Keratinocyte (primary cell): ENCODE measurements at regions not wholly inside any gene's neighbourhood (a gene's known extent, or its start where the extent isn't known, plus 50 kb on each side); places are given as distances from the start of the nearest gene placed in this dataset.

Experiments
- DNase-seq: peaks from one replicate; pipeline ENCODE4 v3.0.0-alpha.2; 2011; ENCODE audit warnings: low read depth, missing footprints, low spot score
- FAIRE-seq: peaks from 2 replicates; lab custom pipeline; 2011; peaks lifted over from hg19 to GRCh38; lab: Jason Lieb, UNC
- H2AFZ ChIP-seq: 2 replicates; pipeline ENCODE4 v1.6.0; 2012; ENCODE audit warnings: low read length, control low read depth, inconsistent platforms; ENCODE audit not compliant: control insufficient read depth
- H3K27ac ChIP-seq: 2 replicates; pipeline ENCODE4 v1.5.1; 2011; ENCODE audit warnings: low read length; ENCODE audit not compliant: control insufficient read depth, insufficient read depth
- H3K27me3 ChIP-seq: 3 replicates; pipeline ENCODE4 v1.6.0; 2011; ENCODE audit warnings: low read length; ENCODE audit not compliant: control insufficient read depth, insufficient read depth; ENCODE audit errors: extremely low read depth
- H3K36me3 ChIP-seq, 2 experiments: 2 replicates in 1 of 2; 3 replicates in 1 of 2; pipeline ENCODE4 v1.5.1; 2011; ENCODE audit warnings: low read length in 2 of 2, mild to moderate bottlenecking in 1 of 2; ENCODE audit not compliant: control insufficient read depth in 2 of 2, insufficient read depth in 2 of 2; ENCODE audit errors: extremely low read depth in 1 of 2
- H3K4me1 ChIP-seq: 3 replicates; pipeline ENCODE4 v1.5.1; 2011; ENCODE audit warnings: low read length; ENCODE audit not compliant: control insufficient read depth, insufficient read depth; ENCODE audit errors: extremely low read depth
- H3K4me2 ChIP-seq: 3 replicates; pipeline ENCODE4 v1.6.0; 2011; ENCODE audit warnings: low read depth, low read length; ENCODE audit not compliant: control insufficient read depth, insufficient read depth; ENCODE audit errors: extremely low read depth
- H3K4me3 ChIP-seq, 3 experiments: fragments of 200-600 bp in 1 of 3; sonication (generic) in 1 of 3; 2 replicates in 2 of 3; 3 replicates in 1 of 3; pipeline ENCODE4 v1.5.1; 2011 to 2016; ENCODE audit warnings: low read length in 3 of 3, mild to moderate bottlenecking in 3 of 3, control low read depth in 2 of 3, inconsistent platforms in 1 of 3, low read depth in 1 of 3, mixed read lengths in 1 of 3, mixed run types in 1 of 3, moderate library complexity in 1 of 3; ENCODE audit not compliant: control insufficient read depth in 2 of 3, insufficient read depth in 2 of 3; ENCODE audit errors: extremely low read depth in 1 of 3
- H3K79me2 ChIP-seq: 2 replicates; pipeline ENCODE4 v1.6.0; 2012; ENCODE audit warnings: low read length; ENCODE audit not compliant: control insufficient read depth, insufficient read depth
- H3K9ac ChIP-seq: 3 replicates; pipeline ENCODE4 v1.6.0; 2011; ENCODE audit warnings: low read length; ENCODE audit not compliant: control insufficient read depth, insufficient read depth; ENCODE audit errors: extremely low read depth
- H3K9me1 ChIP-seq: 3 replicates; pipeline ENCODE4 v1.6.0; 2011; ENCODE audit warnings: low read length; ENCODE audit not compliant: control insufficient read depth, insufficient read depth; ENCODE audit errors: extremely low read depth
- H3K9me3 ChIP-seq: 2 replicates; pipeline ENCODE4 v1.5.1; 2012; ENCODE audit warnings: low read depth, low read length; ENCODE audit not compliant: control insufficient read depth
- H4K20me1 ChIP-seq: 3 replicates; pipeline ENCODE4 v1.6.0; 2011; ENCODE audit warnings: low read length; ENCODE audit not compliant: control insufficient read depth, insufficient read depth; ENCODE audit errors: extremely low read depth
- CTCF ChIP-seq, 3 experiments: IDR thresholded peaks in 1 of 3; conservative IDR thresholded peaks in 1 of 3; optimal IDR thresholded peaks in 1 of 3; 2 replicates in 2 of 3; 3 replicates in 1 of 3; pipeline versions ENCODE3 to v1.5.1; 2011; ENCODE audit warnings: low read length in 3 of 3, mild to moderate bottlenecking in 3 of 3, moderate library complexity in 2 of 3, control low read depth in 1 of 3, inconsistent platforms in 1 of 3; ENCODE audit not compliant: insufficient read depth in 2 of 3; ENCODE audit errors: extremely low read depth in 1 of 3
- EZH2 ChIP-seq: IDR thresholded peaks from one replicate; pipeline ENCODE4 v1.6.1; 2012; ENCODE audit warnings: inconsistent platforms, mild to moderate bottlenecking, low read length, moderate library complexity
- dilution Hi-C: fragments of 300-500 bp; cut with MboI; formaldehyde crosslinking; loops from one replicate; pipeline ENCODE4 v1.7.0; 2020; ENCODE audit warnings: low sequenced_read_pairs; ENCODE audit not compliant: extremely low pct_ligation_motif_present

GRCh38 chr13:80552851-80553440 lies 212.0 kb upstream of the SPRY2 start:
- FAIRE-seq (no peak), DNase-seq (no peak)
- no peak overlapping the region for H3K4me2 ChIP-seq
- H4K20me1 ChIP-seq: no peaks in the 10 kb centered on the region
- no peaks in the 10 kb centered on the region for H3K36me3 ChIP-seq
- dilution Hi-C loops: no loop called here
- TF ChIP-seq CTCF (optimal IDR thresholded peaks at IDR 0.05 in 1 of 3, IDR thresholded peaks at IDR 0.05 in 1 of 3, conservative IDR thresholded peaks at IDR 0.05 in 1 of 3; ENCODE audit: extremely low read depth in 1 of 3, insufficient read depth in 2 of 3, low read length in 3 of 3): no peak
- TF ChIP-seq EZH2: no peak
- no peak overlapping the region for H3K9ac ChIP-seq
- no peaks in the 10 kb centered on the region for H3K9me3 ChIP-seq
- no peaks in the 10 kb centered on the region for H3K4me1 ChIP-seq
- no peaks in the 10 kb centered on the region for H3K27me3 ChIP-seq
- H3K9me1 ChIP-seq: no peaks in the 10 kb centered on the region
- no peak overlapping the region for H2AFZ ChIP-seq
- H3K27ac ChIP-seq: no peak overlapping the region
- H3K79me2 ChIP-seq: no peaks in the 10 kb centered on the region
- H3K4me3 ChIP-seq: no peak overlapping the region

- H3K4me2 ChIP-seq: no peak overlapping the region
- no peak for DNase-seq
- TF ChIP-seq CTCF (optimal IDR thresholded peaks at IDR 0.05 in 1 of 3, IDR thresholded peaks at IDR 0.05 in 1 of 3, conservative IDR thresholded peaks at IDR 0.05 in 1 of 3; ENCODE audit: extremely low read depth in 1 of 3, insufficient read depth in 2 of 3, low read length in 3 of 3) (no peak), EZH2 (no peak)
- dilution Hi-C loops: no loop called here
- no peaks in the 10 kb centered on the region for H3K4me1 ChIP-seq
- no peaks in the 10 kb centered on the region for H4K20me1 ChIP-seq
- H2AFZ ChIP-seq: no peak overlapping the region
- H3K9me1 ChIP-seq: no peaks in the 10 kb centered on the region
- no peaks in the 10 kb centered on the region for H3K27me3 ChIP-seq
- H3K27ac ChIP-seq: no peak overlapping the region
- no peak overlapping the region for H3K4me3 ChIP-seq
- H3K36me3 ChIP-seq: no peaks in the 10 kb centered on the region
- no peak for FAIRE-seq
- H3K9me3 ChIP-seq: no peaks in the 10 kb centered on the region
- no peaks in the 10 kb centered on the region for H3K79me2 ChIP-seq
- no peak overlapping the region for H3K9ac ChIP-seq
Measured at GRCh38 chr13:80551650-80552497, 210.9 kb upstream of the SPRY2 start.
